GM21447 (cell line): ENCODE measurements at regions not wholly inside any gene's neighbourhood (a gene's known extent, or its start where the extent isn't known, plus 50 kb on each side); places are given as distances from the start of the nearest gene placed in this dataset.

Experiments used
- ATAC-seq: cut with Tn5 transposase; IDR thresholded peaks from one replicate; pipeline ENCODE4 v1.9.1; 2021; ENCODE audit not compliant: unreplicated experiment

DNA sequence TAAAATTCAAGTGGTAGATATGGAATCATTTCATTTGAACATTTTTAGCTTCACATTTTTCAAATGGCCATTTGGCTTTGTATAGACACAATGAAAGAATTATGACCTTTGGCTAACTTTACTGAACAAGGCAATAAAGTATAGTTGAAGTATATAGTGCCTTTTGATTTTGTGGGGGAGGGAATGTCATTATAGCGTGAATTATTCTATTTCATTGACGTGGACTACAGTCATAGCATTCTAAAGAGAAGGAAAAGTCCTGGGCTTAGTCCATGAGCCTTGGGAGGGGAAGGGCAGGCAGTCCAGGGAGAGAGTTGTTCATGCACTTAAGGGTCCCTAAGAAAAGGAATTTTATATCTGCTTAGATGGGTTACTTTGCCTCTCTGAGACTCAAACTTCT lies 181.4 kb upstream of the GPR26 start:
- no peak for ATAC-seq

DNA sequence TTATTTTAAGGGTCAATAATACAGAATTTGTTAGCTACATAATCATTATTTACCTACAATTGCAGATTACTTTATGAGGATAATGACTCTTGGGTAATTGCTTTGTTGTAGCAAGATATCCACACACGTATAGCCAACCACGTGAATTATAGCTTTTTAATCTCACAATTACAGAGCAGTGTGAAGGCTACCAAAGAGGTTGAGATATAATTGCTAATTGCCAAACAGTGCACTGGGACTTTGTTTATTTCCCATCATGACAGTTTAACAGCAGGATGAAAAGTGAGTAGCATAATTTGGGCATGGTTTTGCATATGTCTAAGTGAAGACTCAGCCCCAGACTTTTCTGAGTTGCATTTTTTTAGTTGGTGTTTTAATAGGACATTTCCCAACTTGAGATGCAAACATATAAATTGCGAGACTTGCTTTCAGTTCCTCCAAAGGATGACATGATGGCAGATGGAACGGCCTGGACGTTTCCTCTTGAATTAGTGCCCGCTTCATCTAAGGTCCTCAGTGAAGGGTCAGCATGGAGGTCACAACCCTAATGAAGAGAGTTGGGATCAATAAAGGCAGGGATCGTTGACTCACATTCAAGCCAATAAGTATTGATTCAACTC lies 180.7 kb upstream of the GPR26 start:
- ATAC-seq = no peak

DNA sequence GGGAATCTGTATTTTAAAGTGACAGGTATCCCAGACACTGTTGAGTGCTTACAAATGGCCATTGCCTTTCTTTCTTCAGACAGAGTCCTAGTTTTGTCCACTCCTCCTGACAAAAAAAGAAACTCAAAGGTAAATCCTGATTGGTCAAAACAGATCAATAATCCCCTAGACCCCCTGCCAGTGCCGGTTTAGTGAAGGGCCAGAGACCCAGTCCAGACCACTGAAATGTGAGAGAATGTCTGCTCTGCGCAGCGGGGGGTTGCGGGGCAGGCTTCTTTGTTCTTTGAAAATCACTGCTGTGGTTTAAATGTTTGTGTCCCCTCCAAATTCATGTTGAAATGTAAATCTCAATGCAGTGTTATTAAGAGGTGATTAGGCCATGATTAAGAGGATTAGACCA lies 177.7 kb upstream of the GPR26 start:
- ATAC-seq = no peak

DNA sequence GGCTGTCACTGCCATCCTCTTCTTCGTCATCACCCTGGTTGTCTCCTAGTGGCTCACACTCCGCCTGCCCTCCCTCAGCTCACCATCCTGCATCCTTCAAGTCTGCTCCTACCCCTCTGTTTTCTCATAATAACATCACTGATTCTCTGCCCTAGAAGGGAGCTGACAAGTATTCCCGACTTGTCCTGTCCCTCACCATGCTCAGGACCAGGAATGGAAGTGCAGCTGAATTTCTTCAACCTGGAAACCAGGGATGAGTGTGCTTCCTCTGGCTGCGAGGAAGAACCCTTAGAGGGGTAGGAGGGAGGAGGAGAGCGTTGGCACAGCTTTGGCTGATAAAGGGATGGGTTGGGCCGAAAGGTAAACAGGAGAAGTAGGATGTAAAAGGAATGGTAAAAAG lies 174.8 kb upstream of the GPR26 start:
- ATAC-seq = no peak

DNA sequence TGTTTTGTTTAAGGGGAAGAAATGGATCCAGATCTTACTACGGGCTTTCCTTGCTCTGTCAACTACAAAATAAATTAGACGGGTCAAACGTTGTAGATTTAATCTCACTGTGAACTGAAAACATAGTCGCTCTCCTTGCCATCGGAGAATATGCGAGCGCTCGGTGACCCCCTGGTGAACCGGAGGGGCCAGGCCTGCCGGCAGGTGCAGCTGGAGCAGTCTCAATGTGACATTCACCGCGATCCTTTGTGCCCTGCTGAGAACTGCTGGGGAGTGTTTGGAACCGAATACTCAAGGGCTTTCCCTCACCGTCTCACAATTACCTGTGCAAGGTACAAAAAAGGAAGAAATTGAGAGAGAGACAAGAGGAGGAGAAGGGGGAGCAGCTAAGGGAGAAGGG lies 174.1 kb upstream of the GPR26 start:
- ATAC-seq = no peak

DNA sequence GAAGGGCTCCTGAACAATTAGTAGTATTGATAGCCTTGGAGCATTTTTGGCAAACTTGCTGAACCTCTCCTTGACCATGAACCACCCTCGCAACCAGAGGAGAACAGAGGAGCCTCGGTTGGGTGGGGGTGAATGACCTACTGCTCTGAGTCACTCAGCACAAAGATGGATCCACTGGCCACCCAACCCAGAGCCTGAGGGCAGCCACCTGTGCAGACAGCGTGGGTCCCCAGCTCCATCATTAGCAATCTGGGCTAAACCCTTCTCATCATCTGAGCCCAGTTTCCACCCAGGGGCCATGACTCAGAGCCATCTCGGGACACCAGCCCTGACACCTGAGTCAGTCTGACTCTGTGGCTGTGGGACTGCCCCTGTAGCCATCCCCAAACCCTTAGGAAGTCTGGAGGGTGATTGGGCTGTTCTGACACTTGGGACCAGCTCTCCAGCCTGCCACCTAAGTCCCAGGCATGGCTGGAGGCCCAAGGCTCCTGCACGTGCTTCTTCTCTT lies 171.8 kb upstream of the GPR26 start:
- no peak for ATAC-seq

DNA sequence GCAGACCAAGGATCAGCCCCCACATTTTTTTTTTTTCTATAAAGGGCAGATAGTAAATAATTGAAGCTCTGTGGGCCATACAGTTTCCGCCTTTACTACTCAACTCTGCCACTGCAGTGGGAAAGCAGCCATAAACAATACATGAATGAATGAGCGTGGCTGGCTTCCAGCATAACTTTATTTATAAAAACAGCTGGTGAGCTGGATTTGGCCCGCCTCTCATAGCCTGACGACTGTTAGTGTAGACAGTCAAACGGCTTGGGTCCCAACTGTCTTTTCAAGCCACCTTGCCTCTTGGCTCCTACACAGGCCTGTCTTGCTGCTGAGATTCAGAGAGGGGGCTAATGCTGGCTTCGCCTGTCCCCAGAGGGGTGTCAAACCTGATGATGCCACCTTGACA lies 169.8 kb upstream of the GPR26 start:
- no peak for ATAC-seq

DNA sequence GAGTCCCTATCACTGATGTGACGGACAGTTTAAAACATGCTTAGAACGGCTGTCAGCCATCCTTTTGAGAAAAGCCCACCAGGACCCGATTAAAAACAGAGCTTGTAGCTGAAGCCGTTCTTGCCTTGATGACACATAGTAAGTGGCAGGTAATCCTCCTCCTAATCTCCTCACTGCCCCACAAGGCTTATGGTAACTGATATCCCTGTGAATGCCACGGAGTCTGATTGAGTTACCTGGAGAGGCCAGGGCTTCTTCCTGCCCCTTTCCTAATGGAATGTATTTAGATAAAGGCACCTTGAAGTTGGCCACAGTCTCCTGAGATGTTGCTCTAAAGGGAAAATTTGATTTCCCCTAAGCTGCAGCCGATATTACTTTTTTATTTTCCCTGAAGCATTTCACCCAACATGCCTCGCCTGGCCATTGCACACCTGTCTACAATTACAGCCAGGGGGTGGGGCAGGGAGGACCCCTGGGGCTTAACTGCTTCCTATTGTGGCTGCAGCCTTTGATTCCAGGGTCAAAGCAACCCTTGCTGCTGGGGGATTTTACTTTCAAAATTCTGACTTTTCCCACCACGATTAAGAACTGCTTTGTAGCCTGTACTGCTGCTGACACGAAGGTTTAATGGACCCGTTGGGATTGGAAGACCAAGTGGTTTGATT lies 169.0 kb upstream of the GPR26 start:
- ATAC-seq = no peak

DNA sequence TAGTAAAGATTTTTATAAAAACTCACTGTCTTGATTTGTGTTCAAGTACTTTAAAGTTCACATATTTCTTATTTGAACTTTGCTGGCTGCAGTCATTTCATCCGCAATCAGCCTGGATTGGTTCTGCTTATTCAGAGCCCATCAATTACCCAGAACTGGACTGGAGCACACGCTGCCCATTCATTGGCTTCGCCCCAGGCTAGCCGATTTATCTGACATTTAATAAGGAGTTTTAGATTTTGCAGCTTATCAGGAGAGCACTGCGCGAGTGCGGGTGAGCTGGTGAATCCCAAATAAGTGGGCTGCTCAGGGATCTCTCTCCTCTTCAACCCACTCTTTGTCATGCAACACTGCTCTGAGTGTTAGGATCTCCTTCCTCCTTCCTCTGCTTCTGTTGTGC lies 166.0 kb upstream of the GPR26 start:
- ATAC-seq = no peak

DNA sequence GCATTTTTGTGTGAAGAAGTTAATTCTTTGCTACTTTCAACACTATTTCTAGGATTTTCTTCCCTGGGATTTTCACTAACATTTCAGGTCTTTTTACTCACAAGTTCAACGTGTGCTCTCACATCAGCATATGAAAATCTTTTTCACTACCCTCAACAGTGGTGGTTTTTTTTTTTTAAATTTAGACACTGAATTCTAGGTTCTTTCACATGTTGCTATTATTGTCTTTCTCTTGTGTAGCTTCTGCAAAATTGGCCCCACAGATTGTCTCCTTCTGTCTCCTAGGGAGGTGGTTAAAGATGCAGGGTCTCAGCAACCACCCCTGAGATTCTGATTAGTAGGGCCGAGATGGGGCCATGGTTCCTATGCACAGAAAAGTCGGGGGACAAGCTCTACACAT lies 165.0 kb upstream of the GPR26 start:
- ATAC-seq = no peak

DNA sequence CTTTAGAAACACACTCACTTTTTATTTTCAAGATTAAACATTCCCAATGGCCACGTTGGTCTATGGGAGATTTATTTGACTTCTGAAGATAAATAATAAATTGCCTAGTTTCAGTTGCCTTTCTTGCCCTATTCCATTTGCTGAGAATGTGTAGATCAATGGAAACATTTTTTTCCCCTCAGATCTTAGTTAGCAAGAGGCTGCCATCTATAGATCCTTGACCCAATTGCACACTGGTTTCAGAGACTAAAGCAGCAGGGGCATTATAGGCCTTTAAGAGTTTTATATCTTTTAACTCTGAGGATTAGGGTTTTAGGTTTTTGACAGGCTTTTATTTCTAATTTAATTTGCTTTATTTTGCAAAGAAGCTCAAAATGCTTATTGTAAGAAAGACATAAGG lies 163.2 kb upstream of the GPR26 start:
- ATAC-seq = no peak

DNA sequence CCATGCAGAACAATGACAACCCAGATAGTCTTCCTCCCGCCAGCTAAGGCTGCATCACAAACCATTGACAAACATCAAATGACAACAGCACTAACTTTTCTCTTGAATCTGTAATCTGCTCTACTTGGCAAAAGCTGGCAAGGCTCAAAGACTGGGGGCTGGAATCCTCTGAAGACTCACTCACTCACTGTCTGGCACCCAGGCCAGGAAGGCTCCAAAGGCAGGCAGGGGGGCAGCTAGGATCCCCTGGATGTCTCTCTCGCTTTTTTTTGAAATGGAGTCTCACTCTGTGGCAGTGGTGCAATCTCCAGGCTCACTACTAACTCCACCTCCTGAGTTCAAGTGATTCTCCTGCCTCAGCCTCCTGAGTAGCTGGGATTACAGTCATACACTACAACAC lies 159.7 kb upstream of the GPR26 start:
- no peak for ATAC-seq

DNA sequence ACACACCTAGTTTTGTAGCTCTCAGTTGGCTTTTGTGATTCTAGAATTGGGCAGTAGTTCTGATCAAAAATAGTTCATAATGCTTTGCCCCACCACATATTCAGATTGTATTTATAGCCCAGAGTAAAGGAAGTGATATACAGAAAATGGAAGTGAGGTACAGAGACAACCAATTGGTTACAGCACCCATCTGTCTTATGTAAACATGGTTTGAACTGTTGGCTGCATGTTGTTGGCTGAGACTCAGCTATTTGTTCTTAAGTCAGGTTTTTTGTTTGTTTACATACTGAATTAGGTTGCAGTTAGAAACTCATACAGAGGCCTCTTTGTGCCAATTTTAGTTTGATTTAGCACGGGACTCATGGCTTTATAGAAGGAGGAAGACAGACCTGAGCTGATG lies 158.9 kb upstream of the GPR26 start:
- no peak for ATAC-seq

DNA sequence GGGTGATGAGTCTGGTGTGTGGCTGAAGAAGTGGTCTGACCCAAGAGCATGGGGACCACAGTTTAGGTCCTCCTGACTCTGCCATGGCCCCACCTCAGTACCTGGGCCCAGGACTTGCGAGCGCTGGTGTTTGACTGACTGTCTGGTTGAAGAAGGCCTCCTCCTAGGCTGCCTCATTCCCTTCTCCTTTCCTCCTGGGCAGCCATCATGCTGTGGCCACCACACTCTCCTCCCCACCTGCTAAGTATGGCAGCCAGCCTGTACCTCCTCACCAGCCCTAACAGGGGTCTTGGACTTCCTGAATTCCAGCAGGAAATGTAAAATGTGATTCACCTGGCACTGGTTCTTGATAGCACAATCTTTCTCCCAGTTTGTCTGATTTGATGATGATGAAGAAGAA lies 156.8 kb upstream of the GPR26 start:
- no peak for ATAC-seq

DNA sequence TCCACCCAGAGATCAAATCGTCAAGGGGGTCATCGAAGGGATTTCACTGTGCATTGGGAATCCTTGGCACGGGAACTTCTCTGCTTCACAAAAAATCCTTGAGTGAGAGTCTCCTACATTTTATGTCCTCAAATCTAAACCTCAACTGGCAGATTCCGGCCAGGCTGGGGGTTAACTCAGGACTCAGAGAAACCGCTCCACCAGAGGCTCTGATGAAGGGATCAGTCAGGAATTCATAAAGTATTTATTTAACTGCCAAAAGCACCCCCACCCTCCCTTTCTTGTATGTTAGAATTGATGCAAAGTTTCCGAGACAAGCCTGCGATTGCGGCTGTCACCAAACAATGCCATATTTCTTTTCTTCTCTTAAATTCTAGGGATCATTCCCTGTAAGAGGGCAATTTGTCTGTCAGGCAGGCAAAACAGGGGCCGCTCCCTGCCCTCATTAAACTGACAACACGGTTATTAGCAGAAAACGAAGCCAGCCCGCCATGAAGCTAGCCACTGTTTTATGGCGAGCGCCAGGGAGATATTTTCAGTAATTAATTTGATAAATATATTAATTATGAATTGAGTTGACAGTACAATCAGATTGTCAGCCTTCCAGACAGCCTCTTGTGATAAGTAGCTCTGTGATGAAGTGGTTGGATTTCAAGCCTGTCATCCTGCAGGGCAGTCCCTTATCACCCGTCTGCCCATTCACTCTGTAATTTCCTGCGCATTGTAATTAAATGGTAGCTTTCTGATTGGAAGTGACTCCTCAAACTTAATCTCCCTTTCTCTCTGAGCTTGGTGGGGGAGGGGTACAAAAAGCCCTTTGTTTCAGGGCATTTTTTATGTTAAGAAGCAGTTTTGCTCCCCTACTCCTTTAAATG lies 153.0 kb upstream of the GPR26 start:
- ATAC-seq = no peak

DNA sequence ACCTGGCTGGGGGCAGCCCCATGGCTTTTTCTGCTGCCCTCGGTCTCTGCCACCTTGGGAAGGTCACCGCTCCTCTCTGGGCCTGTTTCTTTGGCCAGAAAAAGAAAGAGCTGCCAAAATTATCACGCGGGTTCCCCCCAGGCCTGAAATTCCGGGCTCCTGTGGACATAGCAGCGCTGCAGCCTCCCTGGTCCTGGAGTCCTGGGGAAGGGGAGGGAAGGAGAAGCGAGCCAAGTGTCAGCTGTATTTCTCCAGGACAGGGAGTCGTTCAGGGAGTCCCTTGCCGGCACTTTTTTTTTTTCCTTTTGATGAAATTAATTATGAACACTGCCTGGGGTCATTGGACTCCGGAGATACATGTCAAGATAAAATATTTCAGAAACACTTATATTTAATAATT lies 152.3 kb upstream of the GPR26 start:
- no peak for ATAC-seq

DNA sequence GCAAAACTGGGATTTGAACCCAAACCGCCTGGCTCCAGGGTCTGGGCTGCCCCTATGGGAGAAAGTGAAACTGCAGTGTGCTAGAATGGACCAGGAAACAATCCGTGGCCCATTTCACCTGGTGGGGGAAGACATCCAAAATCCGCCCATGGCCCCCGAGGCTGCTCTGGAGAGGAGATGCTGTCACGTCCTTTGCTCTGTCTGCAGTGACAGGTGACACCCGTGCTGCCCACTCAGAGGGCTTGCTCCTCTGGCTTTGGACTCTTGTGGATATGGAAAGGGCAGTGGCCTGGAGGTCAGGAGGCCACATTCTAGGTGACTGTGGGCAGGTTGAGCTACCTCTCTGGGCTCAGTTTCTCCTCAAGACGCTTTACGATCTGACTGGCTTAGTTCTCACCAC lies 151.2 kb upstream of the GPR26 start:
- no peak for ATAC-seq

DNA sequence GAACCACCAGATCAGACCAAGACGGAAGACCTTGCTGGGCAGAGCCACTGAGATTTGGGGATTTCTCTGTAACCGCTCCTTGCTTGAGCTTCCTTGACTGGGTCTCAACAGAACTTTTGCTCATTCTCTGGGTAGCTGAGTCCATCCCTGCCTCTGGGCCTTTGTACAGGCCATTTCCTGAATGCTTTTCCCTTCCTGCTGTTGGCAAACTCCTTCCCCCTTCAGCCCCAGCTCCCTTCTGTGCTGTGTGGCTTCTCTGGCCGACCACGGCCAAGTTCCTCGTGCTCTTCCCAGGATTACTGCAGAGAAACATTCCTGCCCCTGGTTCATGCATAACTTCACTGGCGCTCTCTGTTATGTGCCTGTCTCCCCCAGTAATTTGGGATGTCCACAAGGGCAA lies 150.5 kb upstream of the GPR26 start:
- no peak for ATAC-seq

DNA sequence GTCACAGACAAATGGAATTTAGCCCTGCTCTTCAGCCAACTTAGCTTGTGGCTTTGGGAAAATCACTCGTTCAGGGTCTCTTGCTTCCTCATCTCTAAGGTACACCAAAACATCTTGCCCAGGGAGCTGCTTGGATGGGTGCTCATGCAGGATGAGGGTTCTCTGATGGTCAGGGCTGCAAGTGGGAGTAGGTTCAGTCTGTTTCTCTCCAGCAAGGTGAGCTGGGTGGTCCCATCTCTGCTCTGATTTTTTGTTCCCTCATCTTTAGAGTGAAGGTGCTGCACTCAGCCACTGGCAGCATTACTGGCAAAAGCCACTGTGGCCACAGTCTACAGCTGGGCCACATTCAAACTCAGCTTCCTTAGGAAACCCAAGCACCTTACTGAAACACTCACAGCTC lies 149.9 kb upstream of the GPR26 start:
- ATAC-seq = no peak

DNA sequence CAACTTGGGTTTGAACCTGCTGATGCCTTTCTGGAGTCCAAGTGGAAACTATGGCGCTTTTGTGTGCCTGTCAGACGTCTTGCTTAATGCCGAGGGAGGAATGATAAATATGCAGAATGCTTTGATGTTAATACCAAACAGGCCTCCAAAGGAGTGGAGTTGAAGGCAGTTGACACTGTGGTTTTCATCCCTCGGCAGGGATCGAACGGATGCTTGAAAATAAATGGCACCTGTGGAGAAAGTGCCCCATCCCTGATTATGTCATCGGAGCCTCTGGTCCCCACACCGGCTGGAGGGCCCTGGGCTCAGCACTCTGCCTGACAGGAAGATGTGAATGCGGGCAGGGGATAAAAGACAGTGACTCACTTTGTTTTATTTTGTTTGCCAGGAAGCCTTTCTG lies 148.7 kb upstream of the GPR26 start:
- no peak for ATAC-seq

DNA sequence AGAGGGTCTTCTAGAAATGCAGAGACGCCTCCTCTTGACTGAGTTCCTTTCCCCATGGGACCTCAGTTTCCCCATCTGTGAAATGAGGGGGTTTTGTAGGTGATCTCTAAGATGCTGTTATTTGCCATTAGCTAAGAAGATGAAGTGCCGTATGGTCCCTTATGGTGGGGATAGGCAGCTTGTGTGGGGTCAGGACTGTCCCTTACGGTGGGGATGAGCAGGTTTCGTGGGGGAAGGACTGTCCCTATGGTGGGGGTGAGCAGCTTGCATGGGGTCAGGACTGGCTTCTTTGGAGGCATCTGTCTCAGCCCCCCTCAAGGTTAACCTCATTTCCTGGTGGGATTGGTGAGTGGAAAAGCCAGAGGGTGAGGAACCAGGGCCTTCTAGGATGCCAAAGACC lies 148.3 kb upstream of the GPR26 start:
- ATAC-seq = no peak

DNA sequence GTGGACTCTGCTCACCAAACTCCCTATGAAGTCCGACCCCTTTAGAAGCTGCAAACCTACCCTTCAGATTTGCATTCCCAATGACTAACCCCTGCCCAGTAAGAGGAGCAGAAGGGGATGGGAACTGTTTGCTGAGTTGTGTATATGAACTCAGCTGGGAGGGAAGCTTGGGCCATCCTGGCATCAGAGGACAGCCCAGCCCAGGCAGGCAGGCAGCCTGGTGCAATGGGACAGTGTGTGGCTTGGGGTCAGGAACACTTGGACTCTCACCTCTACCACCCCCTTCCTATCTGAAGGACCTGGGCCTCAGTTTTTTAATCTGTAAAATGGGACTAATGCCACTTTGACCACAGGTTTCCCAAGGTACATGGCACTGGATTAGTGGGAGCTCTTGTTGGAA lies 147.4 kb upstream of the GPR26 start:
- ATAC-seq = no peak
